NT2/D1 (cell line): ENCODE measurements at regions not wholly inside any gene's neighbourhood (a gene's known extent, or its start where the extent isn't known, plus 50 kb on each side); places are given as distances from the start of the nearest gene placed in this dataset.

Experiments
- YY1 ChIP-seq: IDR thresholded peaks from 2 replicates; pipeline ENCODE4 v1.6.1; 2011; ENCODE audit not compliant: insufficient read length, insufficient read depth
- ZNF274 ChIP-seq: IDR thresholded peaks from 2 replicates; pipeline ENCODE4 v1.6.1; 2011; ENCODE audit warnings: mild to moderate bottlenecking, low read depth, low read length

GRCh38 chr2:239538357-239539052 lies 137.7 kb upstream of the HDAC4 start:
- TF ChIP-seq YY1 (no peak), ZNF274 (no peak)
